ENCODE measurements at regions not wholly inside any gene's neighbourhood (a gene's known extent, or its start where the extent isn't known, plus 50 kb on each side); places are given as distances from the start of the nearest gene placed in this dataset.

GRCh38 chr18:27778925-27779324, 398.0 kb downstream of the CDH2 start:
- no peak for TF ChIP-seq CTCF (IDR thresholded peaks at IDR 0.05; ENCODE audit: insufficient read depth, low read depth, low read length)
- no peak for TF ChIP-seq EZH2 (IDR thresholded peaks at IDR 0.05; ENCODE audit: insufficient read depth, low read length)

Measured in astrocyte (in vitro differentiated cells and primary cell).